Activated CD8-positive, alpha-beta memory T cell treated with anti-CD3 and anti-CD28 coated beads, Interleukin-2, amount 10 ng/mL, durations not matched to agents 7 days and 5 days (primary cell): ENCODE measurements at regions not wholly inside any gene's neighbourhood (a gene's known extent, or its start where the extent isn't known, plus 50 kb on each side); places are given as distances from the start of the nearest gene placed in this dataset.
"Not testable (repeated sequence)": the region's sequence is repeated elsewhere in the genome, so short reads cannot be mapped to it uniquely, and the experiment has no call there.

Experiments used
- ATAC-seq: fragments of 150-1000 bp; cut with Tn5 transposase; one replicate; pipeline ENCODE4 v1.10.0; 2021; ENCODE audit warnings: moderate library complexity
- CTCF ChIA-PET: fragments of 350-600 bp; sonication (Branson Sonifier 250); formaldehyde crosslinking; loops from one replicate; lab custom pipeline; 2021; ENCODE audit warnings: antibody characterized with exemption; lab: Charles Lee
- DNase-seq: peaks from one replicate; pipeline ENCODE4 v3.0.0-alpha.2; 2020
- H3K27ac Mint-ChIP-seq: one replicate; pipeline ENCODE4 v1.8.0; 2021; ENCODE audit warnings: mild to moderate bottlenecking, mixed read lengths
- H3K27me3 Mint-ChIP-seq: one replicate; pipeline ENCODE4 v1.8.0; 2021; ENCODE audit warnings: mixed read lengths
- H3K36me3 Mint-ChIP-seq: one replicate; pipeline ENCODE4 v1.8.0; 2021; ENCODE audit warnings: mild to moderate bottlenecking, mixed read lengths
- H3K4me1 Mint-ChIP-seq: one replicate; pipeline ENCODE4 v1.8.0; 2021; ENCODE audit warnings: mixed read lengths
- H3K4me3 Mint-ChIP-seq: one replicate; pipeline ENCODE4 v1.8.0; 2021; ENCODE audit warnings: mild to moderate bottlenecking, moderate library complexity, mixed read lengths
- H3K9me3 Mint-ChIP-seq: one replicate; pipeline ENCODE4 v1.8.0; 2022; ENCODE audit warnings: low read depth, mixed read lengths

- H3K4me1 Mint-ChIP-seq = peaks cover 12% of the 10 kb centered on the region
- ATAC-seq (no peak), DNase-seq (no peak)
- peaks cover 3% of the 10 kb centered on the region for H3K36me3 Mint-ChIP-seq
- CTCF ChIA-PET = no interaction called here
- H3K9me3 Mint-ChIP-seq = no peaks in the 10 kb centered on the region
- no peak overlapping the region for H3K27ac Mint-ChIP-seq
- peaks cover 4% of the 10 kb centered on the region for H3K27me3 Mint-ChIP-seq
- no peak overlapping the region for H3K4me3 Mint-ChIP-seq
Measured at GRCh38 chr3:110933821-110934426, 137.7 kb upstream of the NECTIN3 start.

- CTCF ChIA-PET = no interaction called here
- H3K27ac Mint-ChIP-seq = peak overlapping the region; percentile 11
- H3K27me3 Mint-ChIP-seq = no peaks in the 10 kb centered on the region
- peak; percentile 36 for ATAC-seq
- peaks cover 14% of the 10 kb centered on the region for H3K36me3 Mint-ChIP-seq
- DNase-seq = no peak
- no peak overlapping the region for H3K4me3 Mint-ChIP-seq
- H3K4me1 Mint-ChIP-seq = peaks cover 19% of the 10 kb centered on the region
- peaks cover 4% of the 10 kb centered on the region for H3K9me3 Mint-ChIP-seq
Measured at GRCh38 chr3:110938629-110939028, 133.0 kb upstream of the NECTIN3 start.

GRCh38 chr3:110940055-110940454 is 131.6 kb upstream of the NECTIN3 start:
- Mint-ChIP-seq H3K27me3 (no peaks in the 10 kb centered on the region), H3K4me1 (peaks cover 19% of the 10 kb centered on the region)
- CTCF ChIA-PET = interaction anchor here (0.7 kb wide), 1 partner anchor 39 kb away, joined by 3 read pairs; no protein-coding TSS in a partner anchor

GRCh38 chr3:110944782-110945181 is 126.8 kb upstream of the NECTIN3 start:
- Mint-ChIP-seq H3K27ac (no peak overlapping the region), H3K36me3 (peaks cover 13% of the 10 kb centered on the region), H3K9me3 (peaks cover 19% of the 10 kb centered on the region), H3K4me3 (no peak overlapping the region), H3K4me1 (no peaks in the 10 kb centered on the region), H3K27me3 (no peaks in the 10 kb centered on the region)
- ATAC-seq (no peak), DNase-seq (no peak)
- CTCF ChIA-PET = no interaction called here

More at GRCh38 chr3:110940055-110940454, 131.6 kb upstream of the NECTIN3 start:
- H3K9me3 Mint-ChIP-seq = peaks cover 7% of the 10 kb centered on the region
- H3K4me3 Mint-ChIP-seq = no peak overlapping the region
- H3K36me3 Mint-ChIP-seq = peaks cover 14% of the 10 kb centered on the region
- DNase-seq (no peak), ATAC-seq (no peak)
- H3K27ac Mint-ChIP-seq = no peak overlapping the region

GRCh38 chr3:110946810-110947209 is 124.8 kb upstream of the NECTIN3 start:
- no peaks in the 10 kb centered on the region for H3K27me3 Mint-ChIP-seq
- no peak for DNase-seq
- peaks cover 26% of the 10 kb centered on the region for H3K9me3 Mint-ChIP-seq
- CTCF ChIA-PET = no interaction called here
- peaks cover 17% of the 10 kb centered on the region for H3K36me3 Mint-ChIP-seq
- ATAC-seq = no peak
- no peak overlapping the region for H3K27ac Mint-ChIP-seq
- no peak overlapping the region for H3K4me3 Mint-ChIP-seq
- no peaks in the 10 kb centered on the region for H3K4me1 Mint-ChIP-seq

- Mint-ChIP-seq H3K9me3 (peaks cover 22% of the 10 kb centered on the region), H3K36me3 (peaks cover 14% of the 10 kb centered on the region)
- H3K27ac Mint-ChIP-seq, CTCF ChIA-PET, H3K27me3 Mint-ChIP-seq, H3K4me3 Mint-ChIP-seq, ATAC-seq, H3K4me1 Mint-ChIP-seq, DNase-seq: not testable (repeated sequence)
Measured at GRCh38 chr3:110949194-110949593, 122.4 kb upstream of the NECTIN3 start.

- peaks cover 6% of the 10 kb centered on the region for H3K4me1 Mint-ChIP-seq
- H3K27ac Mint-ChIP-seq = no peak overlapping the region
- ATAC-seq (no peak), DNase-seq (no peak)
- H3K36me3 Mint-ChIP-seq = peaks cover 3% of the 10 kb centered on the region
- peaks cover 5% of the 10 kb centered on the region for H3K9me3 Mint-ChIP-seq
- H3K27me3 Mint-ChIP-seq = no peaks in the 10 kb centered on the region
- CTCF ChIA-PET = no interaction called here
- H3K4me3 Mint-ChIP-seq = no peak overlapping the region
Measured at GRCh38 chr3:110955301-110955880, 116.2 kb upstream of the NECTIN3 start.

GRCh38 chr3:110956081-110956480 is 115.5 kb upstream of the NECTIN3 start:
- Mint-ChIP-seq H3K27me3 (no peaks in the 10 kb centered on the region), H3K27ac (no peak overlapping the region), H3K4me1 (peaks cover 6% of the 10 kb centered on the region), H3K36me3 (peaks cover 3% of the 10 kb centered on the region), H3K9me3 (peaks cover 4% of the 10 kb centered on the region), H3K4me3 (no peak overlapping the region)
- DNase-seq (no peak), ATAC-seq (no peak)
- CTCF ChIA-PET = no interaction called here

- H3K36me3 Mint-ChIP-seq = peaks cover 4% of the 10 kb centered on the region
- CTCF ChIA-PET = no interaction called here
- no peaks in the 10 kb centered on the region for H3K27me3 Mint-ChIP-seq
- peaks cover 5% of the 10 kb centered on the region for H3K9me3 Mint-ChIP-seq
- H3K4me1 Mint-ChIP-seq = peaks cover 8% of the 10 kb centered on the region
- no peak overlapping the region for H3K4me3 Mint-ChIP-seq
- H3K27ac Mint-ChIP-seq = no peak overlapping the region
- DNase-seq (no peak), ATAC-seq (no peak)
Measured at GRCh38 chr3:110957247-110958025, 114.2 kb upstream of the NECTIN3 start.

GRCh38 chr3:110958313-110959147 is 113.1 kb upstream of the NECTIN3 start:
- DNase-seq (no peak), ATAC-seq (no peak)
- Mint-ChIP-seq H3K27me3 (no peaks in the 10 kb centered on the region), H3K4me3 (no peak overlapping the region), H3K9me3 (peaks cover 5% of the 10 kb centered on the region), H3K36me3 (peaks cover 5% of the 10 kb centered on the region), H3K4me1 (peaks cover 8% of the 10 kb centered on the region), H3K27ac (no peak overlapping the region)
- CTCF ChIA-PET = no interaction called here

GRCh38 chr3:110965976-110966375 is 105.6 kb upstream of the NECTIN3 start:
- Mint-ChIP-seq H3K27ac (no peak overlapping the region), H3K4me1 (peaks cover 2% of the 10 kb centered on the region), H3K4me3 (no peak overlapping the region), H3K9me3 (peaks cover 9% of the 10 kb centered on the region), H3K36me3 (peaks cover 8% of the 10 kb centered on the region), H3K27me3 (no peaks in the 10 kb centered on the region)
- ATAC-seq (no peak), DNase-seq (no peak)
- CTCF ChIA-PET = no interaction called here

GRCh38 chr3:110966966-110967663 is 104.5 kb upstream of the NECTIN3 start:
- Mint-ChIP-seq H3K27ac (no peak overlapping the region), H3K27me3 (peaks cover 1% of the 10 kb centered on the region), H3K4me3 (no peak overlapping the region), H3K9me3 (peaks cover 6% of the 10 kb centered on the region), H3K4me1 (no peaks in the 10 kb centered on the region), H3K36me3 (peaks cover 6% of the 10 kb centered on the region)
- DNase-seq = no peak
- CTCF ChIA-PET = interaction anchor here (0.6 kb wide), 1 partner anchor 321 kb away, joined by 3 read pairs; no protein-coding TSS in a partner anchor
- no peak for ATAC-seq

GRCh38 chr3:110968076-110968475 is 103.5 kb upstream of the NECTIN3 start:
- H3K27ac Mint-ChIP-seq = no peak overlapping the region
- ATAC-seq = no peak
- CTCF ChIA-PET = no interaction called here

More at GRCh38 chr3:110968076-110968475, 103.5 kb upstream of the NECTIN3 start:
- Mint-ChIP-seq H3K4me1 (peaks cover under 1% of the 10 kb centered on the region), H3K4me3 (no peak overlapping the region), H3K36me3 (peaks cover 4% of the 10 kb centered on the region), H3K9me3 (peaks cover 6% of the 10 kb centered on the region), H3K27me3 (peaks cover 2% of the 10 kb centered on the region)
- DNase-seq = no peak
